Activated B cell treated with CpG ODN at 0.5 μM for 24 hours (primary cell): ENCODE measurements at regions not wholly inside any gene's neighbourhood (a gene's known extent, or its start where the extent isn't known, plus 50 kb on each side); places are given as distances from the start of the nearest gene placed in this dataset.

ENCODE experiments used
- ATAC-seq: fragments of 200-7000 bp; cut with Tn5 transposase; one replicate; pipeline ENCODE4 v1.10.0; 2021; ENCODE audit warnings: low read depth, mild to moderate bottlenecking, moderate library complexity
- CTCF ChIA-PET: fragments of 350-600 bp; sonication (Branson Sonifier 250); formaldehyde crosslinking; loops from one replicate; lab custom pipeline; 2021; ENCODE audit warnings: antibody characterized with exemption; lab: Charles Lee
- POLR2A ChIA-PET: fragments of 350-600 bp; sonication (Branson Sonifier 250); formaldehyde crosslinking; loops from one replicate; lab custom pipeline; 2021; ENCODE audit warnings: antibody characterized with exemption; lab: Charles Lee
- DNase-seq: peaks from one replicate; pipeline ENCODE4 v3.0.0; 2022
- H3K27ac Mint-ChIP-seq: one replicate; pipeline ENCODE4 v1.8.0; 2020; ENCODE audit warnings: mixed read lengths
- H3K27me3 Mint-ChIP-seq: one replicate; pipeline ENCODE4 v1.8.0; 2021; ENCODE audit warnings: mixed read lengths
- H3K36me3 Mint-ChIP-seq: one replicate; pipeline ENCODE4 v1.8.0; 2021; ENCODE audit warnings: low read depth, mixed read lengths
- H3K4me1 Mint-ChIP-seq: one replicate; pipeline ENCODE4 v1.8.0; 2021; ENCODE audit warnings: mixed read lengths
- H3K4me3 Mint-ChIP-seq: one replicate; pipeline ENCODE4 v1.8.0; 2020; ENCODE audit warnings: mild to moderate bottlenecking, mixed read lengths
- H3K9me3 Mint-ChIP-seq: one replicate; pipeline ENCODE4 v1.8.0; 2020; ENCODE audit warnings: mixed read lengths
- CTCF ChIP-seq: fragments of 200-600 bp; IDR thresholded peaks from one replicate; pipeline ENCODE4 v1.8.0; 2022; ENCODE audit warnings: antibody characterized with exemption, mild to moderate bottlenecking
- intact Hi-C: fragments of 100-400 bp; cut with micrococcal nuclease; formaldehyde crosslinking; loops from one replicate; pipeline ENCODE4 v1.15.1; 2024

- intact Hi-C loops: no loop called here
- Mint-ChIP-seq H3K9me3 (no peaks in the 10 kb centered on the region), H3K4me1 (no peaks in the 10 kb centered on the region), H3K36me3 (no peaks in the 10 kb centered on the region), H3K4me3 (no peak overlapping the region), H3K27ac (no peak overlapping the region), H3K27me3 (no peaks in the 10 kb centered on the region)
- ChIA-PET CTCF (no interaction called here), POLR2A (no interaction called here)
- no peak for TF ChIP-seq CTCF
- DNase-seq (no peak), ATAC-seq (no peak)
Observed at GRCh38 chr16:51049276-51049675, 101.8 kb downstream of the SALL1 start.

- Mint-ChIP-seq H3K4me1 (no peaks in the 10 kb centered on the region), H3K4me3 (no peak overlapping the region), H3K27me3 (no peaks in the 10 kb centered on the region), H3K9me3 (no peaks in the 10 kb centered on the region), H3K27ac (no peak overlapping the region), H3K36me3 (no peaks in the 10 kb centered on the region)
- intact Hi-C loops: no loop called here
- CTCF ChIA-PET: no interaction called here
- ATAC-seq: no peak
- DNase-seq: no peak
- TF ChIP-seq CTCF: no peak
- POLR2A ChIA-PET: no interaction called here
Observed at GRCh38 chr16:51048544-51048943, 102.5 kb downstream of the SALL1 start.

- ChIA-PET POLR2A (no interaction called here), CTCF (no interaction called here)
- no peak for DNase-seq
- H3K4me3 Mint-ChIP-seq: no peak overlapping the region
- no peaks in the 10 kb centered on the region for H3K4me1 Mint-ChIP-seq
- no peaks in the 10 kb centered on the region for H3K27me3 Mint-ChIP-seq
- no peaks in the 10 kb centered on the region for H3K9me3 Mint-ChIP-seq
- TF ChIP-seq CTCF: no peak
- intact Hi-C loops: no loop called here
- H3K36me3 Mint-ChIP-seq: no peaks in the 10 kb centered on the region
- ATAC-seq: no peak
- no peak overlapping the region for H3K27ac Mint-ChIP-seq
Observed at GRCh38 chr16:51045794-51046193, 105.3 kb downstream of the SALL1 start.

GRCh38 chr16:51045186-51045585, 105.9 kb downstream of the SALL1 start:
- Mint-ChIP-seq H3K36me3 (no peaks in the 10 kb centered on the region), H3K4me3 (no peak overlapping the region)
- CTCF ChIA-PET: no interaction called here

GRCh38 chr16:51041546-51041945, 109.5 kb downstream of the SALL1 start:
- ATAC-seq (no peak), DNase-seq (no peak)
- intact Hi-C loops: no loop called here
- ChIA-PET POLR2A (no interaction called here), CTCF (no interaction called here)
- Mint-ChIP-seq H3K27me3 (peaks cover 11% of the 10 kb centered on the region), H3K27ac (no peak overlapping the region), H3K36me3 (no peaks in the 10 kb centered on the region), H3K9me3 (no peaks in the 10 kb centered on the region), H3K4me3 (no peak overlapping the region), H3K4me1 (no peaks in the 10 kb centered on the region)
- no peak for TF ChIP-seq CTCF

More at GRCh38 chr16:51045186-51045585, 105.9 kb downstream of the SALL1 start:
- intact Hi-C loops: no loop called here
- no peaks in the 10 kb centered on the region for H3K27me3 Mint-ChIP-seq
- no peak overlapping the region for H3K27ac Mint-ChIP-seq
- DNase-seq: no peak
- POLR2A ChIA-PET: no interaction called here
- no peak for TF ChIP-seq CTCF
- no peak for ATAC-seq
- no peaks in the 10 kb centered on the region for H3K4me1 Mint-ChIP-seq
- H3K9me3 Mint-ChIP-seq: no peaks in the 10 kb centered on the region
